AG04450 (cell line): ENCODE measurements at regions not wholly inside any gene's neighbourhood (a gene's known extent, or its start where the extent isn't known, plus 50 kb on each side); places are given as distances from the start of the nearest gene placed in this dataset. TPM values are rescaled to one million over a fixed set of nuclear protein-coding genes. Genes with fewer than 3 reads are reported as not detected.

Experiments
- small RNA-seq: library from RNA; depleted of rRNA; stranded (forward); fragments of <200 nt; gene quantifications from one replicate; pipeline ENCODE3, GENCODE V24; 2012; ENCODE audit warnings: low read depth; ENCODE audit not compliant: insufficient read length

Small RNA genes in the stretch of these regions (small RNA-seq; reads per million reads assigned to genes)
- gene RF00568 (not detected), gene RNU6-1018P (not detected)
